ENCODE measurements at regions not wholly inside any gene's neighbourhood (a gene's known extent, or its start where the extent isn't known, plus 50 kb on each side); places are given as distances from the start of the nearest gene placed in this dataset.
"Not testable (repeated sequence)": the region's sequence is repeated elsewhere in the genome, so short reads cannot be mapped to it uniquely, and the experiment has no call there.

- in situ Hi-C loops (cut with HindIII; ENCODE audit: low sequenced_read_pairs): no loop called here
Observed at GRCh38 chr7:50251765-50252164, 52.8 kb upstream of the IKZF1 start.

DNA sequence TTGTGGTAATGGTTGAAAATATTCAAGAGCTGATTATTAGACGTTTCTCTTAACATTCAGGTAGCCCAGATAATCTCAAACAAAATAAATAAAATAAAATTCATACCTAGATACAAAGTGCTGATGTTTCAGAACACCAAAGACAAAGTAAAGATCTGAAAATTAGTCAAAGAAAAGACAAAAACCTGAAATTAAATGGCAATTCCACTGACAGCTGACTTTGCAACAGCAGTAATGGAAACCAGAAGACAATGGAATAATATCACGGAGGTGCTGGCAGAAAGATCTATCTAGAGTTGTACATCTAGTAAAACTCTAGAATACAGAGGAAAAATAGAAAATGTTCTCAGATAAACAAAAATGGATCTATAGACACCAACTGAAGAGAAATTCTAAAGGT is 58.0 kb upstream of the IKZF1 start:
- in situ Hi-C loops (cut with HindIII; ENCODE audit: low sequenced_read_pairs): no loop called here

GRCh38 chr7:50242111-50242510 is 62.4 kb upstream of the IKZF1 start:
- in situ Hi-C loops (cut with HindIII; ENCODE audit: low sequenced_read_pairs): not testable (repeated sequence)

DNA sequence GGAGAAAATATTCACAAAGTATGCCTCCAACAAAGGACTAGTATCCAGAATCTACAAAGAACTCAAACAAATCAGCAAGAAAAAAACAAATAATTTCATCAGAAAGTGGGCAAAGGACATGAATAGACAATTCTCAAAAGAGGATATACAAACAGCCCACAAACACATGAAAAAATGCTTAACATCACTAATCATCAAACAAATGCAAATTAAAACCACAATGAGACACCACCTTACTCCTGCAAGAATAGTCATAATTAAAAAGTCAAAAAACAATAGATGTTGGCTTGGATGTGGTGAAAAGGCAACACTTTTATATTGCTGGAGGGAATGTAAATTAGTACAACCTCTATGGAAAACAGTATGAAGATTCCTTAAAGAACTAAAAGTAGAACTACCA is 63.8 kb upstream of the IKZF1 start:
- in situ Hi-C loops (cut with HindIII; ENCODE audit: low sequenced_read_pairs): not testable (repeated sequence)

GRCh38 chr7:50229964-50230363 is 74.6 kb upstream of the IKZF1 start:
- in situ Hi-C loops (cut with HindIII; ENCODE audit: low sequenced_read_pairs): no loop called here

- in situ Hi-C loops (cut with HindIII; ENCODE audit: low sequenced_read_pairs): no loop called here
Observed at GRCh38 chr7:50228148-50228547, 76.4 kb upstream of the IKZF1 start.

GRCh38 chr7:50227726-50228125 is 76.8 kb upstream of the IKZF1 start:
- in situ Hi-C loops (cut with HindIII; ENCODE audit: low sequenced_read_pairs): no loop called here

DNA sequence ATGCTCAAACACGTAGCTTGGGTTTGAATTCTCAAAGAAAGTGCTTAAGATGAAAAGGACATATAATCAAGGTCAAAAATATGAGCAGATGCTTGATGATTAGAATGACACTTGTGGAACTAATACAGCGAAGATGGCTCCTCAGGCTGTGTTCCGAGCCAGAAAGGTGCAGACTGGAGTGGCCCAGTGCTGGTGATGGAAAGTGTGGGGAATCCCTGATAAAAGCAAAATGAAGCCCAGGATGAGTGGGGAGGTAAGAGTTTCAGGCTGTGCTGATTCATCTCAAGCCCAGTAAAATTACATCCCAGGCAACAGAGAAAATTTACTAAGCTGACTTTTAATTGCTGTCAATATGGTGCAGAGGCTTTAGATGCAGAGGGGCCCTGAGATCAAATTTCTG is 77.8 kb upstream of the IKZF1 start:
- in situ Hi-C loops (cut with HindIII; ENCODE audit: low sequenced_read_pairs): no loop called here

GRCh38 chr7:50226145-50226544 is 78.4 kb upstream of the IKZF1 start:
- in situ Hi-C loops (cut with HindIII; ENCODE audit: low sequenced_read_pairs): no loop called here

DNA sequence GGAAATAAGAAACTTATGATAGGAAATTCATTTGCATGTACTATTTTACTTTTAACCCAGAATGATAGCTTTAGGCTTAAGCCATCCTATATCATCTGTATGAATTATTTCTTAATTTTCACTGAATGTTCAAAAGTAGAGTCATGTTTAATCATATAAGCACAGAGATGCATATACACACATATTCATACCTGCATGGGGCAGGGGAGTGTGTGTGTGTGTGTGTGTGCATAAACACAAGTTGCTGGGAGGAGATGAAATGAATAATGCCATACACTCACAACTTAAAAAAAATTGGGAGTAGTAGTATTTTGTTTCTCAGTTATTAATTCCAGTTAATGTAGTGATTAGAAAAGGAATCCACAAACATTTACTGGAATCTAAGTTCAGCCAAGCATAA is 83.1 kb upstream of the IKZF1 start:
- in situ Hi-C loops (cut with HindIII; ENCODE audit: low sequenced_read_pairs): loop anchor here (25.0 kb wide), 1 partner anchor 216 kb away; no protein-coding TSS in a partner anchor

DNA sequence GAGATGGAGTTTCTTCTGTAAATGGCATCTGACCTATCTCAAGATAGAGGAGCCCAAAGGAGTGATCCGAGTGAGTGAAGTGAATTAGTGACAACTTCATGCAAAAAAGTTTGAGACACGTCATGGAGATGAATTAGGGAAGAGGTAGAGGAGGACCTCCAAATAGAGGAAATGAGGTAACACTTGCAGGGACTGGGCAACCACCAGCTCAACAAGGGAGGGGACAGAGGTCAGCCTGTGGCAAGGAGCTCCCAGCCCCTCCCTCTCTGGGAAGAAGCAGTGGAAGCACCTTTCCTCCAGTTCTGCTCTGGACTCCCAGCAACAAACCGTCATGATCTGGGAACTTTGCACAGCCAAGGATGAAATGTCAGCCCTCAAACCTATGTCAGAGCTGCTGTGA is 83.5 kb upstream of the IKZF1 start:
- in situ Hi-C loops (cut with HindIII; ENCODE audit: low sequenced_read_pairs): loop anchor here (25.0 kb wide), 1 partner anchor 216 kb away; no protein-coding TSS in a partner anchor

DNA sequence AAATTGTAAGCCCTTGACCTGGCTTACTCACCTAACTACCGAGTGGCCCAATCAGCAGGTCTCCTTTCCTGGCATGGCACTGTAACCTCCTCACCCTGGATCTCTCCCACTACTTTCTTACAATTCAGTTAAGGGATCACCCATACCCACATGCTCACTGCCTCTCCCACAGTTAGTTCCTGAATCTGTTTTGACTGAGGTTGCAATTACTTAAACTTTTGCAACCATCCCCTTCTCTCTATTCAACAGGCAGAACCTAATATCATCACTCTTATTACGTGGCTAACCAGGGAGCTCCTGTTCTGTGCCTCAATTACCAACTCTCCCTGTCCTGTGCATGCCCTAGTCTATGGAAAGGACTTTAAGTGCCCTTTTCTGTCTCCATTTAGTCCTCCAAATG is 84.2 kb upstream of the IKZF1 start:
- in situ Hi-C loops (cut with HindIII; ENCODE audit: low sequenced_read_pairs): loop anchor here (25.0 kb wide), 1 partner anchor 217 kb away; no protein-coding TSS in a partner anchor

GRCh38 chr7:50217821-50218281 is 86.7 kb upstream of the IKZF1 start:
- in situ Hi-C loops (cut with HindIII; ENCODE audit: low sequenced_read_pairs): loop anchor here (25.0 kb wide), 1 partner anchor 219 kb away; no protein-coding TSS in a partner anchor

- in situ Hi-C loops (cut with HindIII; ENCODE audit: low sequenced_read_pairs): loop anchor here (25.0 kb wide), 1 partner anchor 220 kb away; no protein-coding TSS in a partner anchor
Observed at GRCh38 chr7:50217401-50217800, 87.1 kb upstream of the IKZF1 start.

DNA sequence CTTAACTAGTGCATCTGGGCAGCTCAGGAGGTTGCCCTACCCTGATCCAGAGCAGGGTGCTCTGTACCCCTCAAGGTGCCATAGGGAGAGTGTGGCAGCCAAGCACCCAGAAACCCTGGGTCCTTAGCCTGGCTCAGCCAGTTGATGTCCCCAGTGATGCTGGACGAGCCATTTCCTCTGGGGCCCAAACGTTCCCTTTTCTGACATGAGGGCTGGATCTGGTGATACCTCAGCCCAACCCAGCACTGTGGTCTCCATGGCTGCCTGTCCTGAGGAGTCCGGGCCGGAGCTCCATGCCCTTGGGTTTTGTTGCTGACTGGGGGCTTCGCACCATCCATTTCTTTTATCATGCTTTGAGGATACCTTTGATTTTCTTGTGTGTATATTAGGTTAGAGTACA is 87.9 kb upstream of the IKZF1 start:
- in situ Hi-C loops (cut with HindIII; ENCODE audit: low sequenced_read_pairs): loop anchor here (25.0 kb wide), 1 partner anchor 221 kb away; no protein-coding TSS in a partner anchor

- in situ Hi-C loops (cut with HindIII; ENCODE audit: low sequenced_read_pairs): loop anchor here (25.0 kb wide), 1 partner anchor 223 kb away; no protein-coding TSS in a partner anchor
Observed at GRCh38 chr7:50214771-50215170, 89.7 kb upstream of the IKZF1 start.

DNA sequence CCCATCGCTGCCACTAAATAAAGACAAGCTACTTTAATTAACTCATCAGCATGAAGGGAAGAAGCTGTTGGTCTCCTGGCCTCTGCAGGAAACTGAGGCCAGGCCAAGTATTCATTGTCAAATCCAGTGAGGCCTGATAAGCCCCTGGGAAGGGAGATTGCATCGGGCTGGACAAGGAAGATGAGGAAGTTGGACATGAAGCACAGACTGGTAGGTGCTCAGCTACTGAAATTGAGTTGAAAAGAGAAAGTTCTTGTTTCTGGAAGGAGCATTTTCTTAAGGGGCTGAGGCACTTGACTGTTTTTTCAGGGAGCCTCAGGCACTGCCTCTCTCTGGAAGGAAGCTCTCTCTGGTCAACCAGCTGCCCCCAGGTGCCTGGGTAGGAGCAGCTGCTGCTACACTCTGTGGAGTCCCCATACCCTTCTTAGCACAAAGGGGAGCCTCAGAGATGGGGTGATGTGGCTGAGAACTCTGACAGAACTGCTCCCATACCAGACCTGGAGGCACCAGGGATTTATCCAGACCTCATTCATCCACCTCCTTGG is 90.3 kb upstream of the IKZF1 start:
- in situ Hi-C loops (cut with HindIII; ENCODE audit: low sequenced_read_pairs): loop anchor here (25.0 kb wide), 1 partner anchor 223 kb away; no protein-coding TSS in a partner anchor

DNA sequence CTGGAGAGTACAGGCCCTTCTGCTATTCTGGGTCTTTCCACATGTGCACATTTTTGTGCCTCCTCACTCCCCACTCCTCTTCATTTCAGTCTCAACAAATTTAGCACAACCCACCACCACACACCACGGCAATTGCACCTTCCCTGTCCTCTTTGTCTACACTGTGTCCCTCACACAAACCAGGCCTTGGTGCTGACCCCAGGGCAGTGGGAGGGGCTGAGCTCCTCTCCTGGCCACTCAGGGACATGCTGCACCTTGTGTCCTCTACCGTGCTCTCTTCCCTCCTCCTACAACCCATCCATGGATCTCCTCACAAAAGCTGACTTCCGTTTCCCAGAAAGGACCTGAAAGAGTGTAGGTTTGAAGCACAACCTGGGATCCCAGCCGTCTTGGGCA is 90.9 kb upstream of the IKZF1 start:
- in situ Hi-C loops (cut with HindIII; ENCODE audit: low sequenced_read_pairs): loop anchor here (25.0 kb wide), 1 partner anchor 224 kb away; no protein-coding TSS in a partner anchor

DNA sequence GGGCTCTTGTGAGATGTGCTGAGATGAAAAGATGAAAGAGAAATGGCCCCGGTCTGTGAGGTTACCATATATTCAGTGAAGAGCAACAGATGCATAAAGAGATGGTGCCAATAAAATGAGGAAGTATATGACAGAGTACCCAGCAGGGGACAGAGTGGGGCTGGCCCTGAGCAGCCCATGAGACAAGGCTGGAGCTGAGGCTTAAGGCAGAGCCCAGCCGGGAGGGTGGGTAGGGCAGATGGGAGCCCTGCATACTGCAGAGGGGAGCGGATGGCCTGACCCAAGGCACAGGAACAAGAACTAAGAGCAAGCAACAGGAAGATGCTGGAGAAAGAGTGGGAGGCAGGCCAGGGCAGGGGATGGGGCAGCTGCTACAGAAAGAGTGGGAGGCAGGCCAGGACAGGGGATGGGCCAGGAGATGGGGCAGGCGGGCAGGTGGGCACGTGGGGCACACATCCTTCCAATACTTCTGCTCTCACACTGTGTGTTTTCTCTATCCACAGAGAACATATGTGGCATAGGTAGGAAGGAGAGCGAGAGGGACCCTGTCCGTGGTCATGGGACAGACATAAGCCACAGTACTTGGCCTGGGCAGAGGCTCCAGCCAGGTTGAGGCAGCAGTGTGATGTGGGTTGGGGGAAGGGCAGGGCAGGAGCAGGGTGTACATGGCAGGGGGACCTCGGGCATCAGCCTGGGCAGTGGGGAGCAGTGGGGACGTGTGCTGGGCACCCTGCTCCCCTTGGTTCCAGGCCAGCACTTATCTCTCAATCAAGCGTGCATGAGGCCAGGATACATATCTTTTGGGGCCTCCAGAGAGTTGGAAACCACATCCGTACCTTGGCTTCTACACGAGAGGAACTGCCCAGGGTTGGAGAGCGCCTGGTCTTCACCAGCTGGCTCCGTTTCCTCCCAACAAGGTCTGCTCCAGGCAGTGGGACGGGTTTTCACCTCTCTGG is 91.6 kb upstream of the IKZF1 start:
- in situ Hi-C loops (cut with HindIII; ENCODE audit: low sequenced_read_pairs): loop anchor here (25.0 kb wide), 1 partner anchor 224 kb away; no protein-coding TSS in a partner anchor

GRCh38 chr7:50212016-50212325 is 92.5 kb upstream of the IKZF1 start:
- in situ Hi-C loops (cut with HindIII; ENCODE audit: low sequenced_read_pairs): loop anchor here (25.0 kb wide), 1 partner anchor 225 kb away; no protein-coding TSS in a partner anchor
